Right lobe of liver (tissue), 6 donors: ENCODE measurements at regions not wholly inside any gene's neighbourhood (a gene's known extent, or its start where the extent isn't known, plus 50 kb on each side); places are given as distances from the start of the nearest gene placed in this dataset.

Experiments used
- ATAC-seq, 4 donors: fragments of 200-7000 bp; cut with Tn5 transposase; one replicate each; pipeline ENCODE4 v1.9.1; 2020; ENCODE audit warnings: mild to moderate bottlenecking in 4 of 4, moderate library complexity in 4 of 4
- DNase-seq, 3 donors: peaks; one replicate each; pipeline ENCODE4 v3.0.0-alpha.2; 2020
- H3K27ac ChIP-seq, 3 donors: fragments of 200-600 bp; one replicate each; pipeline ENCODE4 v1.8.0; 2022
- H3K27me3 ChIP-seq, 2 donors: fragments of 200-600 bp; one replicate each; pipeline ENCODE4 v1.8.0; 2022
- H3K36me3 ChIP-seq, 4 donors: fragments of 200-600 bp; sonication (generic) in 1 of 4; one replicate each; pipeline versions ENCODE4 v1.5.1 to v1.8.0; 2017 to 2022; ENCODE audit warnings: control low read depth in 1 of 4
- H3K4me1 ChIP-seq, 4 donors: fragments of 200-600 bp; sonication (generic) in 1 of 4; one replicate each; pipeline versions ENCODE4 v1.5.1 to v1.8.0; 2017 to 2022; ENCODE audit warnings: control low read depth in 1 of 4
- H3K4me3 ChIP-seq, 3 donors: fragments of 200-600 bp; one replicate each; pipeline ENCODE4 v1.8.0; 2022
- H3K9me3 ChIP-seq, 4 donors: fragments of 200-600 bp; sonication (generic) in 1 of 4; one replicate each; pipeline versions ENCODE4 v1.5.1 to v1.8.0; 2017 to 2022; ENCODE audit warnings: control low read depth in 1 of 4
- POLR2A ChIP-seq: fragments of 450-650 bp; IDR thresholded peaks from one replicate; pipeline ENCODE4 v1.6.1; 2017; ENCODE audit warnings: antibody characterized with exemption, mild to moderate bottlenecking
- WGBS: methylation state at CpG from one replicate; pipeline ENCODE4 v1.1.6; 2018; ENCODE audit warnings: low coverage, low lambda C conversion rate; ENCODE audit not compliant: insufficient coverage; ENCODE audit errors: missing lambda C conversion rate; 5-methylcytosine and 5-hydroxymethylcytosine counted together
- intact Hi-C, 2 donors: fragments of 100-400 bp; cut with DNase I; formaldehyde crosslinking; loops; one replicate each; pipeline versions ENCODE4 v1.11.2 to v1.14.1; 2022
- TF ChIP-seq, protein P1 (sequence below), 4 donors: fragments of 200-600 bp in 3 of 4; fragments of 450-650 bp in 1 of 4; IDR thresholded peaks; one replicate each; pipeline versions ENCODE4 v1.5.1 to v1.8.0; 2016 to 2022; ENCODE audit warnings: antibody characterized with exemption in 4 of 4, mild to moderate bottlenecking in 2 of 4
- donor health status: DM: no; HTN: yes; CAD: no.
- donor health status: DM: no; HTN: no; CAD: no.
- donor health status: DM: no; HTN: no; CAD: no.
- donor health status: DM: no; HTN: yes; CAD: no.
- donor health status: DM: no; HTN: yes; CAD: no.

DNA sequence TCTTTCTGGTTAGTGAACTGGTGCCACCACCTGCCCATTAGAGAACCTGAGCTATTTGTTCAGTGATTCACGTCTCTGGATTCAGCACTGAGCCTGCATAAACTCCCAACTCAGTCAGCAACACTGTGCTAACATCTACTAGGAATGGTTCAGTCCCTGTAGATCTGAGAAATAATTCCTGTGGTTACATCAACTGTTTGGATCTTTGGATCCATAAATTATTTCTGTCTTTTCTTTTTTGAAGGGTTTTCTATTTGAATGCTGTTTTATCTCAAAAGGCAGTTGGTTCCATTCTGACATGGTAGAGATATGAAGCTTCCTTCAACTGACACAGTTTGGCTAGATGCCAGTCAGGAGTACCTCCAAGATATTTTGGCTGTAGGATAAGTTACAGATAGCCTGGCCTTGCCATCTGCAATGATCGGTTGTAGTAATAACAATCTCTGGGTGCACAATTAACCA is 125.9 kb downstream of the TRMT11 start:
- WGBS: 67% methylated on average over 1 of the region's 2 CpGs
- peaks cover 0 to 2% (median 0%) of the 10 kb centered on the region in 4 donors for H3K36me3 ChIP-seq
- DNase-seq (no peak), ATAC-seq (peak in 1 of 4 donors; percentile 35)
- TF ChIP-seq, protein P1, sequence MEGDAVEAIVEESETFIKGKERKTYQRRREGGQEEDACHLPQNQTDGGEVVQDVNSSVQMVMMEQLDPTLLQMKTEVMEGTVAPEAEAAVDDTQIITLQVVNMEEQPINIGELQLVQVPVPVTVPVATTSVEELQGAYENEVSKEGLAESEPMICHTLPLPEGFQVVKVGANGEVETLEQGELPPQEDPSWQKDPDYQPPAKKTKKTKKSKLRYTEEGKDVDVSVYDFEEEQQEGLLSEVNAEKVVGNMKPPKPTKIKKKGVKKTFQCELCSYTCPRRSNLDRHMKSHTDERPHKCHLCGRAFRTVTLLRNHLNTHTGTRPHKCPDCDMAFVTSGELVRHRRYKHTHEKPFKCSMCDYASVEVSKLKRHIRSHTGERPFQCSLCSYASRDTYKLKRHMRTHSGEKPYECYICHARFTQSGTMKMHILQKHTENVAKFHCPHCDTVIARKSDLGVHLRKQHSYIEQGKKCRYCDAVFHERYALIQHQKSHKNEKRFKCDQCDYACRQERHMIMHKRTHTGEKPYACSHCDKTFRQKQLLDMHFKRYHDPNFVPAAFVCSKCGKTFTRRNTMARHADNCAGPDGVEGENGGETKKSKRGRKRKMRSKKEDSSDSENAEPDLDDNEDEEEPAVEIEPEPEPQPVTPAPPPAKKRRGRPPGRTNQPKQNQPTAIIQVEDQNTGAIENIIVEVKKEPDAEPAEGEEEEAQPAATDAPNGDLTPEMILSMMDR (IDR thresholded peaks at IDR 0.05): no peak
- no peak for TF ChIP-seq POLR2A
- H3K27ac ChIP-seq: no peak overlapping the region
- H3K4me1 ChIP-seq: no peaks in the 10 kb centered on the region
- no peaks in the 10 kb centered on the region for H3K27me3 ChIP-seq
- H3K4me3 ChIP-seq: no peak overlapping the region
- intact Hi-C loops: no loop called here
- H3K9me3 ChIP-seq: no peaks in the 10 kb centered on the region

DNA sequence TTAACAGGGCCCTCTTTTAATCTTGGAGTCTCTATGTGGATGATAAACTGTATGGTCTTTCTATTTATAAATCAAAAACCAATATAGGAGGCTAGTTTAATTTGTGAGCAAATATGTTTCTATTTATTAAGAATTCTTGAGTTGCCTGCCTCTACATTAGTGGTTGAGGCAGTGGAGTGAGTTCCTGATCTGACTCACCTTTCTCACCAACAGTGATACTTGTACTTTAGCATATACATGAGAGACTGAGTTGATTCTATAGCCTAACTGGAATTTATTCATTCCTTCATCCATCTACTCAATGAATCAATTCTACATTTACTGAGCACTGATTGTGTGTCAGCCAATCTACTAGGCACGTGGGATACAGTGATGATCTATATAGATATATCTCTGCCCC is 126.9 kb downstream of the TRMT11 start:
- ATAC-seq: no peak
- H3K9me3 ChIP-seq: no peaks in the 10 kb centered on the region
- WGBS: 75% methylated on average over 1 of the region's 1 CpG
- intact Hi-C loops: no loop called here
- no peak for DNase-seq
- no peaks in the 10 kb centered on the region for H3K4me1 ChIP-seq
- no peaks in the 10 kb centered on the region for H3K27me3 ChIP-seq
- no peak overlapping the region for H3K27ac ChIP-seq
- H3K4me3 ChIP-seq: no peak overlapping the region
- TF ChIP-seq, protein P1 (IDR thresholded peaks at IDR 0.05): no peak
- no peak for TF ChIP-seq POLR2A
- peaks cover 0 to 6% (median 0%) of the 10 kb centered on the region in 4 donors for H3K36me3 ChIP-seq

DNA sequence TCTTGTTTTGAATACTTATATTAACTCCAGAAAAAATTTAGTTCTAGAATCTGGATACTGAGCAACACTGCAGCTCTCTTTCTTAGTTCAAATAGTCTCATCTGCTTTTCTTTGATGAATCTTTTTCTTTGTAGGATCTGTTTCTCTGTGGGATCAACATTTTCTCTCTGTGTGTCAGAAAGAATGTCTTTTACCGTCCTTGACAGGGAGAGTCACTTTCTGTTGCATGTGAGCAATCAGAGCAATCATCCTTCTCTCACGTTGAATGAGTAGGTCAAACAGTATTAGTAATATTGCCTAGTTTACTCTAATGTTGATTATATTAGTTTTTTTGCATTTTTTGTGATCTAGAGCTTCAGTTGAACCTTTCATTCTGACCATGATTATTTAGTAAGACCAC is 130.9 kb downstream of the TRMT11 start:
- H3K9me3 ChIP-seq: no peaks in the 10 kb centered on the region
- WGBS: 94% methylated on average over 2 of the region's 2 CpGs
- ATAC-seq (no peak), DNase-seq (no peak)
- no peak for TF ChIP-seq POLR2A
- TF ChIP-seq, protein P1 (IDR thresholded peaks at IDR 0.05): no peak
- intact Hi-C loops: no loop called here
- no peaks in the 10 kb centered on the region for H3K4me1 ChIP-seq
- H3K36me3 ChIP-seq: peaks cover 0 to 6% (median under 1%) of the 10 kb centered on the region in 4 donors
- H3K4me3 ChIP-seq: no peak overlapping the region
- no peaks in the 10 kb centered on the region for H3K27me3 ChIP-seq
- no peak overlapping the region for H3K27ac ChIP-seq

DNA sequence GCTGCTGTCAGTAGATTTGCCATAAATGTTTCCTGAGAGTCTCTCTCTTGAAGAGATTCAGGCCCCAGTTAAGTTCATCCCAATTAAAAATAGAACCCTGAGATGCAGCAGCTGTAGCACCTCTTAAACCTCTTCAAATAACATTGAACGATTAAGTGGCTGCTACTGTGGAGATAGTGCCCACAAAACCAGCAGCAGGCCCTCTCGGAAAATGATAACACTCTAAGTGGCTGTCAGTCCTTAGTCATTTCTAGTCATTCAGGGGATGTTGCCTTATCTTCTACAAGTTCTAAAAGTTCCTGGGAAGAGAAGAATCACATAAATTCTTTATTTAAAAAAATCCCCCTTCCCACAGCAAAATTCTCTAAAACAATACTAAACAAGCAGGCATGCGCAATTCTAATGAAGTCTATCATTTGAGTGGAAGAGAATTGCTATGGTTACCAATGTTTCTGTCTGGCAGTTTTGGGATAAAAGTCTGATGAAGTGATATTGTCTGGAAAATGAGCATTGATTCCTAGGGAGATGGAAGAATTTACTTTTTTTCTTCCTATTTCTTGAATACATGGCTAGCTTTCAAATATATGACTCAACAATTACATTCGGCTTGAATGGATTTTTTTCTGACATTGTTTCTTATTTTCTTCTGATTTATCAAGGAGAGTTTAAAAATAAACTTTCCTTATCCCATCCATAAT is 131.9 kb downstream of the TRMT11 start:
- WGBS: 84% methylated on average over 4 of the region's 4 CpGs
- DNase-seq (no peak), ATAC-seq (no peak)
- intact Hi-C loops: no loop called here
- no peak for TF ChIP-seq POLR2A
- TF ChIP-seq, protein P1 (IDR thresholded peaks at IDR 0.05): no peak
- Histone ChIP-seq H3K27ac (no peak overlapping the region), H3K36me3 (peaks cover 0 to 6% (median under 1%) of the 10 kb centered on the region in 4 donors), H3K4me1 (no peaks in the 10 kb centered on the region), H3K27me3 (no peaks in the 10 kb centered on the region), H3K4me3 (no peak overlapping the region), H3K9me3 (no peaks in the 10 kb centered on the region)
